HCT116 (cell line): ENCODE measurements at regions not wholly inside any gene's neighbourhood (a gene's known extent, or its start where the extent isn't known, plus 50 kb on each side); places are given as distances from the start of the nearest gene placed in this dataset.

Experiments used
- ATAC-seq: fragments of 200-7000 bp; cut with Tn5 transposase; 2 replicates; pipeline ENCODE4 v1.9.1; 2020; ENCODE audit warnings: mild to moderate bottlenecking, moderate library complexity
- BruUV-seq: library from RNA; stranded (reverse); fragments of 400-500 nt; replicated peaks from 2 replicates; lab custom pipeline; 2021; lab: Mats Ljungman, UMichigan
- CTCF ChIA-PET: fragments of 300-600 bp; sonication (Branson Sonifier 250); formaldehyde crosslinking; loops from one replicate; lab custom pipeline; 2021; ENCODE audit warnings: antibody characterized with exemption; lab: Charles Lee
- POLR2A ChIA-PET: fragments of 300-600, 350-600 bp; sonication (Branson Sonifier 250); formaldehyde crosslinking; loops from one replicate; lab custom pipeline; 2021; ENCODE audit warnings: antibody characterized with exemption; lab: Charles Lee
- RAD21 ChIA-PET, 2 experiments: fragments of 300-600 bp; sonication (Branson Sonifier 250); formaldehyde crosslinking; loops; one replicate each; lab custom pipeline; 2023; ENCODE audit warnings: low total read pairs in 2 of 2; ENCODE audit not compliant: uncharacterized antibody in 2 of 2, unreplicated experiment in 2 of 2, low non-redundant PET in 1 of 2; lab: Charles Lee
- DNase-seq: peaks from one replicate; pipeline ENCODE4 v3.0.0-alpha.2; 2010; ENCODE audit warnings: low read depth, low spot score
- H2AFZ ChIP-seq: fragments of 200-600 bp; shearing (Covaris generic), sonication (generic); 2 replicates; pipeline ENCODE4 v1.6.1; 2017; ENCODE audit warnings: low read depth, mixed run types, mixed read lengths, antibody characterized with exemption, low read length; ENCODE audit not compliant: poor library complexity, severe bottlenecking
- H3K27ac ChIP-seq: 2 replicates; pipeline ENCODE4 v1.5.1; 2012; ENCODE audit warnings: low read depth, low read length
- H3K27me3 ChIP-seq: fragments of 200-600 bp; sonication (generic); 2 replicates; pipeline ENCODE4 v1.6.1; 2016; ENCODE audit warnings: mixed run types, low read length, mixed read lengths; ENCODE audit not compliant: insufficient read depth
- H3K36me3 ChIP-seq, 2 experiments: fragments of 200-500 bp in 1 of 2; fragments of 200-600 bp in 1 of 2; sonication (Bioruptor generic) in 1 of 2; sonication (generic) in 1 of 2; 2 replicates each; pipeline versions ENCODE4 v1.5.1 to v1.6.1; 2014 to 2016; ENCODE audit warnings: low read length in 2 of 2, inconsistent platforms in 1 of 2, mixed read lengths in 1 of 2, mixed run types in 1 of 2; ENCODE audit not compliant: insufficient read depth in 2 of 2, control insufficient read depth in 1 of 2
- H3K4me1 ChIP-seq, 2 experiments: fragments of 200-600 bp in 1 of 2; sonication (generic) in 1 of 2; 2 replicates each; pipeline versions ENCODE4 v1.5.1 to v1.6.1; 2012 to 2017; ENCODE audit warnings: low read length in 2 of 2, inconsistent platforms in 1 of 2, mild to moderate bottlenecking in 1 of 2, mixed read lengths in 1 of 2, mixed run types in 1 of 2, moderate library complexity in 1 of 2; ENCODE audit not compliant: insufficient read depth in 2 of 2, control insufficient read depth in 1 of 2
- H3K4me2 ChIP-seq: fragments of 200-600 bp; sonication (generic); 2 replicates; pipeline ENCODE4 v1.6.1; 2017; ENCODE audit warnings: mixed run types, low read length, mixed read lengths
- H3K4me3 ChIP-seq, 2 experiments: fragments of 200-600 bp in 1 of 2; sonication (generic) in 1 of 2; replicated peaks in 1 of 2; 2 replicates each; pipeline ENCODE4 v1.5.1; 2011 to 2016; ENCODE audit warnings: low read length in 2 of 2, control low read depth in 1 of 2, low read depth in 1 of 2, mild to moderate bottlenecking in 1 of 2, mixed read lengths in 1 of 2, mixed run types in 1 of 2
- H3K79me2 ChIP-seq: fragments of 200-600 bp; sonication (generic); 2 replicates; pipeline ENCODE4 v1.6.1; 2017; ENCODE audit warnings: mild to moderate bottlenecking, mixed run types, low read length, moderate library complexity, mixed read lengths; ENCODE audit not compliant: insufficient read depth
- H3K9ac ChIP-seq: fragments of 200-600 bp; sonication (generic); 2 replicates; pipeline ENCODE4 v1.6.1; 2016; ENCODE audit warnings: low read length, mixed read lengths
- H3K9me2 ChIP-seq: fragments of 200-600 bp; sonication (generic), shearing (Covaris generic); 2 replicates; pipeline ENCODE4 v1.6.1; 2017; ENCODE audit warnings: mixed run types, mild to moderate bottlenecking, moderate library complexity; ENCODE audit not compliant: insufficient read depth
- H3K9me3 ChIP-seq, 2 experiments: fragments of 200-500 bp in 1 of 2; fragments of 200-600 bp in 1 of 2; sonication (Bioruptor generic) in 1 of 2; sonication (generic) in 1 of 2; 2 replicates each; pipeline ENCODE4 v1.6.1; 2014 to 2017; ENCODE audit warnings: low read length in 2 of 2, mixed read lengths in 2 of 2, inconsistent platforms in 1 of 2, low read depth in 1 of 2, mild to moderate bottlenecking in 1 of 2, mixed run types in 1 of 2, moderate library complexity in 1 of 2; ENCODE audit not compliant: control insufficient read depth in 1 of 2, insufficient read depth in 1 of 2
- H4K20me1 ChIP-seq: fragments of 200-600 bp; sonication (generic), shearing (Covaris generic); 2 replicates; pipeline ENCODE4 v1.6.1; 2017; ENCODE audit warnings: mixed run types, mild to moderate bottlenecking, moderate library complexity; ENCODE audit not compliant: insufficient read depth
- CBX3 ChIP-seq: IDR thresholded peaks from 2 replicates; pipeline ENCODE4 v1.6.1; 2012; ENCODE audit warnings: low read depth
- CEBPB ChIP-seq: IDR thresholded peaks from 2 replicates; pipeline ENCODE4 v1.6.1; 2012; ENCODE audit warnings: low read depth
- CTCF ChIP-seq, 3 experiments: fragments of 200-600 bp in 1 of 3; sonication (generic) in 1 of 3; IDR thresholded peaks in 2 of 3; conservative IDR thresholded peaks in 1 of 3; 2 replicates each; pipeline ENCODE4 v1.5.1; 2012 to 2017; ENCODE audit warnings: low read depth in 2 of 3, low read length in 2 of 3, antibody characterized with exemption in 1 of 3, borderline replicate concordance in 1 of 3, control low read depth in 1 of 3, mild to moderate bottlenecking in 1 of 3, mixed read lengths in 1 of 3, mixed run types in 1 of 3, moderate library complexity in 1 of 3; ENCODE audit not compliant: insufficient read depth in 1 of 3
- EGR1 ChIP-seq: IDR thresholded peaks from 2 replicates; pipeline ENCODE4 v1.6.1; 2012; ENCODE audit warnings: low read depth
- ELF1 ChIP-seq: IDR thresholded peaks from 2 replicates; pipeline ENCODE4 v1.6.1; 2012; ENCODE audit warnings: low read depth, borderline replicate concordance
- EZH2 ChIP-seq: fragments of 200-600 bp; sonication (generic); IDR thresholded peaks from 2 replicates; pipeline ENCODE4 v1.6.1; 2017; ENCODE audit warnings: antibody characterized with exemption, mixed run types
- EZH2phosphoT487 ChIP-seq: fragments of 200-600 bp; IDR thresholded peaks from 2 replicates; pipeline ENCODE4 v1.6.1; 2018; ENCODE audit warnings: antibody characterized with exemption, borderline replicate concordance
- FOSL1 ChIP-seq: IDR thresholded peaks from 2 replicates; pipeline ENCODE4 v1.6.1; 2012; ENCODE audit warnings: low read depth
- JUND ChIP-seq: IDR thresholded peaks from 2 replicates; pipeline ENCODE4 v1.6.1; 2012
- MAX ChIP-seq: IDR thresholded peaks from 2 replicates; pipeline ENCODE4 v1.6.1; 2012
- POLR2A ChIP-seq: IDR thresholded peaks from 2 replicates; pipeline ENCODE4 v1.7.0; 2011; ENCODE audit warnings: borderline replicate concordance; ENCODE audit not compliant: insufficient read depth, insufficient read length; ENCODE audit errors: extremely low read depth
- POLR2AphosphoS5 ChIP-seq: IDR thresholded peaks from 2 replicates; pipeline ENCODE4 v1.6.1; 2011; ENCODE audit warnings: mild to moderate bottlenecking, low read depth, low read length, moderate library complexity
- RAD21 ChIP-seq: IDR thresholded peaks from 2 replicates; pipeline ENCODE4 v1.6.1; 2012; ENCODE audit warnings: low read depth, mild to moderate bottlenecking
- SIN3A ChIP-seq: IDR thresholded peaks from 2 replicates; pipeline ENCODE4 v1.6.1; 2012; ENCODE audit warnings: low read depth
- SP1 ChIP-seq: IDR thresholded peaks from 2 replicates; pipeline ENCODE4 v1.6.1; 2012; ENCODE audit warnings: low read depth
- SRF ChIP-seq: IDR thresholded peaks from 2 replicates; pipeline ENCODE4 v1.6.1; 2012; ENCODE audit warnings: low read depth
- TCF7L2 ChIP-seq: IDR thresholded peaks from 2 replicates; pipeline ENCODE4 v1.7.0; 2011; ENCODE audit warnings: borderline replicate concordance, inconsistent platforms; ENCODE audit not compliant: insufficient read depth, insufficient read length; ENCODE audit errors: extremely low read depth
- YY1 ChIP-seq: IDR thresholded peaks from 2 replicates; pipeline ENCODE4 v1.6.1; 2011; ENCODE audit warnings: low read length, low read depth, moderate library complexity, mild to moderate bottlenecking; ENCODE audit not compliant: insufficient replicate concordance; ENCODE audit errors: extremely low read depth
- ZFX ChIP-seq: fragments of 450-650 bp; IDR thresholded peaks from 2 replicates; pipeline ENCODE4 v1.6.1; 2017
- ZNF274 ChIP-seq: fragments of 200-500 bp; sonication (Bioruptor generic); IDR thresholded peaks from 2 replicates; pipeline ENCODE4 v1.6.1; 2014; ENCODE audit warnings: mild to moderate bottlenecking, low read depth, low read length, inconsistent platforms
- intact Hi-C: fragments of 100-400 bp; cut with micrococcal nuclease; formaldehyde crosslinking; loops from 2 replicates; pipeline ENCODE4 v1.10.0; 2022
- TF ChIP-seq, protein P1 (sequence below): IDR thresholded peaks from 2 replicates; pipeline ENCODE4 v1.6.1; 2012; ENCODE audit warnings: low read depth
- TF ChIP-seq, protein P2 (sequence below): IDR thresholded peaks from 2 replicates; pipeline ENCODE4 v1.6.1; 2012

- TF ChIP-seq, protein P1, sequence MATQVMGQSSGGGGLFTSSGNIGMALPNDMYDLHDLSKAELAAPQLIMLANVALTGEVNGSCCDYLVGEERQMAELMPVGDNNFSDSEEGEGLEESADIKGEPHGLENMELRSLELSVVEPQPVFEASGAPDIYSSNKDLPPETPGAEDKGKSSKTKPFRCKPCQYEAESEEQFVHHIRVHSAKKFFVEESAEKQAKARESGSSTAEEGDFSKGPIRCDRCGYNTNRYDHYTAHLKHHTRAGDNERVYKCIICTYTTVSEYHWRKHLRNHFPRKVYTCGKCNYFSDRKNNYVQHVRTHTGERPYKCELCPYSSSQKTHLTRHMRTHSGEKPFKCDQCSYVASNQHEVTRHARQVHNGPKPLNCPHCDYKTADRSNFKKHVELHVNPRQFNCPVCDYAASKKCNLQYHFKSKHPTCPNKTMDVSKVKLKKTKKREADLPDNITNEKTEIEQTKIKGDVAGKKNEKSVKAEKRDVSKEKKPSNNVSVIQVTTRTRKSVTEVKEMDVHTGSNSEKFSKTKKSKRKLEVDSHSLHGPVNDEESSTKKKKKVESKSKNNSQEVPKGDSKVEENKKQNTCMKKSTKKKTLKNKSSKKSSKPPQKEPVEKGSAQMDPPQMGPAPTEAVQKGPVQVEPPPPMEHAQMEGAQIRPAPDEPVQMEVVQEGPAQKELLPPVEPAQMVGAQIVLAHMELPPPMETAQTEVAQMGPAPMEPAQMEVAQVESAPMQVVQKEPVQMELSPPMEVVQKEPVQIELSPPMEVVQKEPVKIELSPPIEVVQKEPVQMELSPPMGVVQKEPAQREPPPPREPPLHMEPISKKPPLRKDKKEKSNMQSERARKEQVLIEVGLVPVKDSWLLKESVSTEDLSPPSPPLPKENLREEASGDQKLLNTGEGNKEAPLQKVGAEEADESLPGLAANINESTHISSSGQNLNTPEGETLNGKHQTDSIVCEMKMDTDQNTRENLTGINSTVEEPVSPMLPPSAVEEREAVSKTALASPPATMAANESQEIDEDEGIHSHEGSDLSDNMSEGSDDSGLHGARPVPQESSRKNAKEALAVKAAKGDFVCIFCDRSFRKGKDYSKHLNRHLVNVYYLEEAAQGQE = no peak
- TF ChIP-seq EZH2 (no peak), POLR2AphosphoS5 (no peak), POLR2A (no peak), EGR1 (no peak), RAD21 (no peak), EZH2phosphoT487 (no peak), ELF1 (no peak), TCF7L2 (no peak), CEBPB (no peak), YY1 (no peak)
- TF ChIP-seq, all 23 proteins: peak for 0
Measured at GRCh38 chr9:7676609-7677156, 122.9 kb downstream of the DMAC1 start (continued).

DNA sequence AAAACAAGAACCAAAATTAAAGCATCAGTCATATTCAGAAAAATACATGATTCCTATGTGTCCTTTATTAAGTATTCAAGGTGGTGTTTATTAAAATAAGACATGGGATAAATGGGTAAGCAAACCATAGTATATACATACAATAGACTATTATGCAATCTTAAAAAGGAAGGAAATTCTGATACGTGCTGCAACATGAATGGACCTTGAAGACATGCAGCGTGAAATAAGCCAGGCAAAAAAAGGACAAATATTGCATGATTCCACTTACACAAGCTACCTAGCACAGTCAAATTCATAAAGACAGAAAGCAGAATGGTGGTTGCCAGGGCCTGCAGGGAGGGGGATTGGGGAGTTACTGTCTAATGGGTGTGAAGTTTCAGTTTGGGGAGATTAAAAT, 127.7 kb downstream of the DMAC1 start:
- no peaks in the 10 kb centered on the region for H3K9me3 ChIP-seq
- no peak overlapping the region for H3K27ac ChIP-seq
- ChIA-PET POLR2A (no interaction called here), CTCF (no interaction called here), RAD21 (no interaction called here)
- H3K4me1 ChIP-seq = no peaks in the 10 kb centered on the region
- no peak for TF ChIP-seq SRF
- no peak for TF ChIP-seq ZNF274
- no peak for TF ChIP-seq JUND
- TF ChIP-seq, protein P2, sequence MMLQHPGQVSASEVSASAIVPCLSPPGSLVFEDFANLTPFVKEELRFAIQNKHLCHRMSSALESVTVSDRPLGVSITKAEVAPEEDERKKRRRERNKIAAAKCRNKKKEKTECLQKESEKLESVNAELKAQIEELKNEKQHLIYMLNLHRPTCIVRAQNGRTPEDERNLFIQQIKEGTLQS = no peak
- TF ChIP-seq CBX3 = no peak
- no peak for TF ChIP-seq ELF1
- TF ChIP-seq MAX = no peak
- no peak for TF ChIP-seq ZFX
- no peak for TF ChIP-seq SIN3A
- no peak for TF ChIP-seq TCF7L2
- TF ChIP-seq YY1 = no peak
- TF ChIP-seq RAD21 = no peak
- no peak for TF ChIP-seq POLR2A
- no peak for TF ChIP-seq FOSL1
- no peak for TF ChIP-seq CTCF (IDR thresholded peaks at IDR 0.05 in 2 of 3, conservative IDR thresholded peaks at IDR 0.05 in 1 of 3; ENCODE audit: borderline replicate concordance in 1 of 3, insufficient read depth in 1 of 3, low read depth in 2 of 3, low read length in 2 of 3)
- TF ChIP-seq SP1 = no peak
- no peak for TF ChIP-seq EGR1
- no peak for TF ChIP-seq EZH2phosphoT487
- H2AFZ ChIP-seq = no peak overlapping the region
- ATAC-seq (no peak), DNase-seq (no peak)
- H3K9me2 ChIP-seq = no peaks in the 10 kb centered on the region
- no peaks in the 10 kb centered on the region for H3K79me2 ChIP-seq
- H3K4me3 ChIP-seq = no peak overlapping the region
- H3K27me3 ChIP-seq = no peaks in the 10 kb centered on the region
- H4K20me1 ChIP-seq = no peaks in the 10 kb centered on the region
- no TSS peak for BruUV-seq
- intact Hi-C loops = no loop called here
- H3K9ac ChIP-seq = no peak overlapping the region
- no peak overlapping the region for H3K4me2 ChIP-seq
- no peaks in the 10 kb centered on the region for H3K36me3 ChIP-seq
